ENCODE measurements at regions not wholly inside any gene's neighbourhood (a gene's known extent, or its start where the extent isn't known, plus 50 kb on each side); places are given as distances from the start of the nearest gene placed in this dataset.

DNA sequence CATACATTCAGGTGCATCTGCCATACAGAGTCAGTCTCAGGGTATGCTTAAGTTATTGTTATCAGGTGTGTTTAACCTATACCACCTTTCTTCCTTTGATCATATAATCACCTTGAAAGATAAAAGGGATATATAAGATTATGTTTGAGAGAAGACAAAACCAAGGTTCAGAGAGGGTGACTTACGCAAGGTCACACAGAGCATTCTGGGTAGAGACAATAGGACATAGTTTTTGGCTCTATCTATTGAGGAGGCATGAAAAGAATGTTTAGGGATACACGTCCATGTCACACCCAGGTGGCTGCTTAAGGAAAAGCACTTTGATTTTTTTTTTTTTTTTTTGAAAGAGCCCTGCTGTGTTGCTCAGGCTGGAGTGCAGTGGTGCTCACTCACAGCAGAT, 327.1 kb upstream of the RPS6KA3 start:
- H3K27ac ChIP-seq = no peak overlapping the region
- no peak for DNase-seq
- H3K36me3 ChIP-seq = no peaks in the 10 kb centered on the region
- intact Hi-C loops (cut with DNase I; ENCODE audit: low total_unique reads) = no loop called here
- H3K4me3 ChIP-seq = no peak overlapping the region
- H3K9me3 ChIP-seq = peaks cover 0 to 5% (median 0%) of the 10 kb centered on the region in 8 donors
- 68 to 92% (median 73%) methylated on average over 2 of the region's 2 CpGs for WGBS, 5 donors
- no peaks in the 10 kb centered on the region for H3K27me3 ChIP-seq (replicated peaks in 1 of 7)
- TF ChIP-seq POLR2A (IDR thresholded peaks at IDR 0.05) (no peak), POLR2AphosphoS5 (IDR thresholded peaks at IDR 0.05) (no peak)
- TF ChIP-seq, protein P1, sequence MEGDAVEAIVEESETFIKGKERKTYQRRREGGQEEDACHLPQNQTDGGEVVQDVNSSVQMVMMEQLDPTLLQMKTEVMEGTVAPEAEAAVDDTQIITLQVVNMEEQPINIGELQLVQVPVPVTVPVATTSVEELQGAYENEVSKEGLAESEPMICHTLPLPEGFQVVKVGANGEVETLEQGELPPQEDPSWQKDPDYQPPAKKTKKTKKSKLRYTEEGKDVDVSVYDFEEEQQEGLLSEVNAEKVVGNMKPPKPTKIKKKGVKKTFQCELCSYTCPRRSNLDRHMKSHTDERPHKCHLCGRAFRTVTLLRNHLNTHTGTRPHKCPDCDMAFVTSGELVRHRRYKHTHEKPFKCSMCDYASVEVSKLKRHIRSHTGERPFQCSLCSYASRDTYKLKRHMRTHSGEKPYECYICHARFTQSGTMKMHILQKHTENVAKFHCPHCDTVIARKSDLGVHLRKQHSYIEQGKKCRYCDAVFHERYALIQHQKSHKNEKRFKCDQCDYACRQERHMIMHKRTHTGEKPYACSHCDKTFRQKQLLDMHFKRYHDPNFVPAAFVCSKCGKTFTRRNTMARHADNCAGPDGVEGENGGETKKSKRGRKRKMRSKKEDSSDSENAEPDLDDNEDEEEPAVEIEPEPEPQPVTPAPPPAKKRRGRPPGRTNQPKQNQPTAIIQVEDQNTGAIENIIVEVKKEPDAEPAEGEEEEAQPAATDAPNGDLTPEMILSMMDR (IDR thresholded peaks at IDR 0.05 in 8 of 11, conservative IDR thresholded peaks at IDR 0.05 in 3 of 11) = no peak
- H3K4me1 ChIP-seq = no peaks in the 10 kb centered on the region

DNA sequence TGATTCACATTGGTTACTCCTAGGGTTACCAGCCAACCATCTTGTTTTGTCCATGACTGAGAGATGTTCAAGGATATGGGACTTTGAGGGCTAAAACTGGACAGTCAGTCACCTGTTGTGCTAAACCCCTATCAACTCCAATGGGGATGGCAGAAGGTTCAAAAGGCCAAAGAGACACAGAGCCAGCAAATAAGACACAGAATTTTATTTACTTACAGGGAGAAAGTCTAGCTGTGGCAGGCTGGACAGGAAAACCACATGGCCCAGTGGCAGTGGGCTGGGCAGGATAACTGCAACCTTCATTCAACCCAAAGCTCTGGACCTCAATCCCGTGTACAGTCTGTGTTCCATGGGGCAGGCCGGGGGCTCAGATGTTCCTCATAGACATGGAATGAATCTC, 326.7 kb upstream of the RPS6KA3 start:
- no peak overlapping the region for H3K27ac ChIP-seq
- 67 to 88% (median 75%) methylated on average over 2 of the region's 2 CpGs; no CpG with 5 or more reads in 1 of the 5 donors for WGBS, 5 donors
- no peak for DNase-seq
- no peaks in the 10 kb centered on the region for H3K36me3 ChIP-seq
- intact Hi-C loops (cut with DNase I; ENCODE audit: low total_unique reads) = no loop called here
- H3K9me3 ChIP-seq = peaks cover 0 to 10% (median 0%) of the 10 kb centered on the region in 8 donors
- TF ChIP-seq POLR2A (IDR thresholded peaks at IDR 0.05) (no peak), POLR2AphosphoS5 (IDR thresholded peaks at IDR 0.05) (no peak)
- TF ChIP-seq, protein P1 (IDR thresholded peaks at IDR 0.05 in 8 of 11, conservative IDR thresholded peaks at IDR 0.05 in 3 of 11) = no peak
- H3K4me1 ChIP-seq = no peaks in the 10 kb centered on the region
- no peaks in the 10 kb centered on the region for H3K27me3 ChIP-seq (replicated peaks in 1 of 7)
- no peak overlapping the region for H3K4me3 ChIP-seq

DNA sequence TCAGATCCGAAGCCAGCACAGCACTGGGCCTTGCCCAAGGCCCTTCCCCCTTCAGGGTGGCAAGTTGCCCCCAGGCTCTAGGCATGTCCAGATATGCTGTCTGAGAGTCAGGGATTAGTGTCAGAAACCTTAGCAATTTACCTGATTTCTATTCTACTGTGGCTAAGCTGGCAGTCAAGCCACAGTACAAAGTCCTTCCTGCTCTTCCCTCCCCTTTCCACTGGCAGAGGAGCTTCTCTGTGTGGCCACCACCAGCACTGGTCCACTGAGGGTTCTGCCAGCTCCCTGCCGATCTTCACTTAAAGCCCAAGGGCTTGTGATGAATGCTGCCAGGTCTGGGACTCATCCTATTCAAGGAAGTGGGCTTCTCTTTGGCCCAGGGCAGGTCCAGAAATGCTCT, 324.5 kb upstream of the RPS6KA3 start:
- intact Hi-C loops (cut with DNase I; ENCODE audit: low total_unique reads) = no loop called here
- H3K27me3 ChIP-seq (replicated peaks in 1 of 7) = no peaks in the 10 kb centered on the region
- H3K4me1 ChIP-seq = no peaks in the 10 kb centered on the region
- no peak overlapping the region for H3K27ac ChIP-seq
- TF ChIP-seq POLR2AphosphoS5 (IDR thresholded peaks at IDR 0.05) (no peak), POLR2A (IDR thresholded peaks at IDR 0.05) (no peak)
- TF ChIP-seq, protein P1 (IDR thresholded peaks at IDR 0.05 in 8 of 11, conservative IDR thresholded peaks at IDR 0.05 in 3 of 11) = no peak
- DNase-seq = no peak
- H3K9me3 ChIP-seq = peaks cover 0 to 15% (median 0%) of the 10 kb centered on the region in 8 donors
- no peak overlapping the region for H3K4me3 ChIP-seq
- 54 to 85% (median 74%) methylated on average over 1 to 2 of the region's 2 CpGs for WGBS, 5 donors
- H3K36me3 ChIP-seq = no peaks in the 10 kb centered on the region

DNA sequence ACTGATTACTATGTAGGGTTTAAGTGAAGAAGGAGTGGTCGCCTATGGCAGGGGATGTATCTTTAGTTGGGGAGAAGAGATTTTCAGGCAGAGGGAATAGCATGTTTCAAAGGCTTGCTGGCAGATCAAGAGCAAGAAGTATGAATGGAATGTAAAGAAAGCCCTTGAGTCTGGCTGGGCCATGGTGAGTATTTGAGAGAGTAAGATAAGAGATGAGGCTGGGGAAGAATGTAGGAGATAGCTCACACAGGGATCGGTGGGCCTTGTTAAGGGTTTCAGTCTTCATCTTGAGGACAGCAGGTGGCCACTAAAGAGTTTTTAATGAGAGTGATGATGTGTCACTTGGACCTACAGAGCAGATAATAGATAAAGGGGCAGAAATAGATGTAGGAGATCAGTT, 319.1 kb upstream of the RPS6KA3 start:
- peaks cover 0 to 15% (median 0%) of the 10 kb centered on the region in 8 donors for H3K9me3 ChIP-seq
- intact Hi-C loops (cut with DNase I; ENCODE audit: low total_unique reads) = no loop called here
- TF ChIP-seq POLR2A (IDR thresholded peaks at IDR 0.05) (no peak), POLR2AphosphoS5 (IDR thresholded peaks at IDR 0.05) (no peak)
- TF ChIP-seq, protein P1 (IDR thresholded peaks at IDR 0.05 in 8 of 11, conservative IDR thresholded peaks at IDR 0.05 in 3 of 11) = no peak
- H3K36me3 ChIP-seq = no peaks in the 10 kb centered on the region
- H3K4me3 ChIP-seq = no peak overlapping the region
- WGBS, 5 donors = 48 to 71% (median 59%) methylated on average over 2 of the region's 2 CpGs
- no peaks in the 10 kb centered on the region for H3K27me3 ChIP-seq (replicated peaks in 1 of 7)
- no peaks in the 10 kb centered on the region for H3K4me1 ChIP-seq
- no peak for DNase-seq
- no peak overlapping the region for H3K27ac ChIP-seq

Data from spleen (tissue), 11 donors.